Keratinocyte (primary cell): ENCODE measurements at regions not wholly inside any gene's neighbourhood (a gene's known extent, or its start where the extent isn't known, plus 50 kb on each side); places are given as distances from the start of the nearest gene placed in this dataset.

Experiments
- CTCF ChIP-seq, 3 experiments: IDR thresholded peaks in 1 of 3; conservative IDR thresholded peaks in 1 of 3; optimal IDR thresholded peaks in 1 of 3; 2 replicates in 2 of 3; 3 replicates in 1 of 3; pipeline versions ENCODE3 to v1.5.1; 2011; ENCODE audit warnings: low read length in 3 of 3, mild to moderate bottlenecking in 3 of 3, moderate library complexity in 2 of 3, control low read depth in 1 of 3, inconsistent platforms in 1 of 3; ENCODE audit not compliant: insufficient read depth in 2 of 3; ENCODE audit errors: extremely low read depth in 1 of 3
- EZH2 ChIP-seq: IDR thresholded peaks from one replicate; pipeline ENCODE4 v1.6.1; 2012; ENCODE audit warnings: inconsistent platforms, mild to moderate bottlenecking, low read length, moderate library complexity

GRCh38 chr6:147660334-147661311, 152.1 kb downstream of the SAMD5 start:
- TF ChIP-seq CTCF (optimal IDR thresholded peaks at IDR 0.05 in 1 of 3, IDR thresholded peaks at IDR 0.05 in 1 of 3, conservative IDR thresholded peaks at IDR 0.05 in 1 of 3; ENCODE audit: extremely low read depth in 1 of 3, insufficient read depth in 2 of 3, low read length in 3 of 3) (no peak), EZH2 (no peak)
